NCI-H2029 treated with DMSO at 0.1 percent for 48 hours (cell line): ENCODE measurements at regions not wholly inside any gene's neighbourhood (a gene's known extent, or its start where the extent isn't known, plus 50 kb on each side); places are given as distances from the start of the nearest gene placed in this dataset.
"Not testable (repeated sequence)": the region's sequence is repeated elsewhere in the genome, so short reads cannot be mapped to it uniquely, and the experiment has no call there.

Source experiments
- DNase-seq: peaks from one replicate; lab custom pipeline; 2025; lab: John Stamatoyannopoulos, UW

GRCh38 chr2:226327830-226328229 lies 471.8 kb downstream of the IRS1 start:
- DNase-seq = no peak

- DNase-seq = no peak
These were observed 474.1 kb downstream of the IRS1 start for GRCh38 chr2:226325526-226325925.

- DNase-seq = no peak
These were observed 479.3 kb downstream of the IRS1 start for GRCh38 chr2:226320076-226320948.

- DNase-seq = no peak
These were observed 481.6 kb downstream of the IRS1 start for GRCh38 chr2:226317970-226318369.

GRCh38 chr2:226313060-226313459 lies 486.6 kb downstream of the IRS1 start:
- no peak for DNase-seq

GRCh38 chr2:226312155-226312554 lies 487.5 kb downstream of the IRS1 start:
- DNase-seq = no peak

GRCh38 chr2:226310146-226310545 lies 489.5 kb downstream of the IRS1 start:
- no peak for DNase-seq

- no peak for DNase-seq
These were observed 490.6 kb downstream of the IRS1 start for GRCh38 chr2:226308986-226309385.

GRCh38 chr2:226308323-226308680 lies 491.3 kb downstream of the IRS1 start:
- no peak for DNase-seq

GRCh38 chr2:226307487-226308322 lies 491.9 kb downstream of the IRS1 start:
- no peak for DNase-seq

- no peak for DNase-seq
These were observed 492.7 kb downstream of the IRS1 start for GRCh38 chr2:226306969-226307368.

GRCh38 chr2:226304308-226304707 lies 495.3 kb downstream of the IRS1 start:
- DNase-seq = no peak

- DNase-seq = no peak
These were observed 495.9 kb downstream of the IRS1 start for GRCh38 chr2:226303707-226304106.

- DNase-seq = no peak
These were observed 499.3 kb downstream of the IRS1 start for GRCh38 chr2:226300196-226300886.

- no peak for DNase-seq
These were observed 499.8 kb downstream of the IRS1 start for GRCh38 chr2:226299771-226300170.

GRCh38 chr2:226295681-226296080 lies 503.9 kb downstream of the IRS1 start:
- DNase-seq = no peak

GRCh38 chr2:226295123-226295522 lies 504.5 kb downstream of the IRS1 start:
- no peak for DNase-seq

GRCh38 chr2:226291281-226291680 lies 508.3 kb downstream of the IRS1 start:
- DNase-seq = not testable (repeated sequence)

- no peak for DNase-seq
These were observed 512.7 kb downstream of the IRS1 start for GRCh38 chr2:226286916-226287315.

GRCh38 chr2:226283796-226284195 lies 515.8 kb downstream of the IRS1 start:
- DNase-seq = no peak

- DNase-seq = no peak
These were observed 517.5 kb downstream of the IRS1 start for GRCh38 chr2:226282151-226282550.

GRCh38 chr2:226280136-226280535 lies 519.5 kb downstream of the IRS1 start:
- not testable (repeated sequence) for DNase-seq

GRCh38 chr2:226275215-226275614 lies 524.4 kb downstream of the IRS1 start:
- DNase-seq = no peak
